ENCODE measurements at regions not wholly inside any gene's neighbourhood (a gene's known extent, or its start where the extent isn't known, plus 50 kb on each side); places are given as distances from the start of the nearest gene placed in this dataset.
"Not testable (repeated sequence)": the region's sequence is repeated elsewhere in the genome, so short reads cannot be mapped to it uniquely, and the experiment has no call there.

GRCh38 chr6:93081901-93082300, 337.5 kb downstream of the EPHA7 start:
- DNase-seq = no peak

DNA sequence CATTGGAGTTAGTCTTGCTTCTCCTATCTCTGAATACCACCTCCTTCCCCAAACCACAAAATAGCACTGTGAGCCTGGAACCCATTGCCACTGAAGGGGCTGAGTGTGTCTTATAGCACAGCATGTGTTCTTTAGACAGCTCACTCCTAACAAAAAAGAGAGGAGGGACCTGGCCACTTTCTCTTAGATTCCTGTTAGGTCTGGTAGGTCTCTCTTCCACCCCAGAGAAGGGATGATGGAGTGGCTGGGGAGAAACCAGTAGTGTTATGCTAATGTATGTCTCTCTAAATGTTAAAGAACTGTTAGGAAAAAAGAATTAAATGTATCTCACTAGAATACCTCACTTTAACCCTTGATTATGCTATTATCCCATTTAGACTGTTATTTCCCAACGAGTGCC, 340.3 kb downstream of the EPHA7 start:
- no peak for DNase-seq

DNA sequence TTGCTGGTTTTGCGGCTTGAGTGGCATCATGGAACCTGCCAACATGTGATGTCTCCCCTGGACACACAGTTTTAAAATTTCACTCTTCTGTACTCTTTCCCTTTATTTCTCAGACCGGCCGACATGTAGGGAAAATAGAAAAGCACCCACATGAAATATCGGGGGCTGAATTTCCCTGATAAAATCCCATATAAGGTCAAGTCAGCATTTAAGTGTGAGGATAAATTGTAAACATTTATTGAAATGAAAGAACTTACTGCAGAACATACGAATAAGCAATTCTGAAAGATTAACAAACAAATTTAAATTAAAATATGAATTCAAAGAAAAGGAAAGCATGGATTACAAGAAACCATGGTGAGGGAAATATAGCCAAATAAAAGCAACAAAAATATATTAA, 345.5 kb downstream of the EPHA7 start:
- no peak for DNase-seq

DNA sequence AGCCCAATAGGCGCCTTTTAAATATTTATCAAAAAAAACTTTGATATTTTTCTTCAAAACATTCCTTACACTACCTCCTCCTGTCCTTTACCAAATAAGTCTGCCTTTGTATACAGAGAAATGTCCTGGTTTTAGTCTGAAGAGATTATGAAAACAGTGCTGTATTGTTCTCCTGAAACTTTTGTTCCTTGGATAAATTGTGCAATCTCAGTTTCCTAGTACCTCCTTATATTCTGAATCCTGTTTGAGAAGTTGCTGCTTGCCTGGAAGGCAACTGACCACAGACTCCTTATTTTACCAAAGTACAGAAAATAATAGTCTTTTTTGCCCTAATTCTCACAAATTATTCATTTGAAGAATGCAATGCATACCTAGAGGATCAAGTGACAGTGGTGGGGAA, 349.5 kb downstream of the EPHA7 start:
- DNase-seq = no peak

GRCh38 chr6:93059911-93060310, 359.4 kb downstream of the EPHA7 start:
- DNase-seq = no peak

DNA sequence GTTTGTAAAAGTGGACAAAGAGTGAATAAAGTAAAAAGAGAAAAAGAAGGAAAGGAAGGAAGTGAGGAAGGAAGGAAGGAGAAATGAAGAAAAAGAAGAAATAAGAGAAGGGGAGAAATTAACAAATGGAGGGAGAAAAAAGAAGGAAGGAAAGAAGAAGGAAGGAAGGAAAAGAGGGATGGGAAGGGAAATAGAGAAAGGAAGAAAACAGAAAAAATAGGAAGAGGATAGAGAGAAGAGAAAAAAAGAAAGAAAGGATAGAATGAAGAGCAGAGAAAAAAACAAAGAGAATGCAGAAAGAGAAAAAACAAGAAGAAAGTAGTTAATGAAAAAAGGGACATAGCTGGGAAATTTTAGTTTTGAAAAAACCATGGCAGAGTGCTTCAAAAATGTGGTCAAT, 361.8 kb downstream of the EPHA7 start:
- DNase-seq = no peak

DNA sequence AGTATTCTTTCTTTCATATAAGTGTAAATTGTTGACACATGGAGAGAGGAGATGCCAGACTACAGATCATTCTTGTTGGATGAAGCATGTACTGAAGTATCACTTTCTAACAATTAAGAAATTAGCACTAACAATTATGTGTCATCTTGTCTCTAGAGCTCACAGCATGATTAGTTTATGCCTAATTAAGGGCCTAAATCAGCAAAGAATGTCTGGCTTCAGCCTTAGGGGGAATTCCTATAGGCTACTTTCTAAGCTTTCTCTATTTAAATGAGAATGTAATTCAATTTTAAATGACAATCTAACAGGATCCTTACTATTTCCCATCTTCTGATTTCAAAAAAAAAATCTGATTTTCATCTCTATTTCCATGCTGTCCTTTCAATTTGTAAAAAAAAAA, 371.0 kb downstream of the EPHA7 start:
- no peak for DNase-seq

GRCh38 chr6:93047033-93047432, 372.3 kb downstream of the EPHA7 start:
- DNase-seq = peak in 1 of 2 experiments; percentile 2

- DNase-seq = no peak
Measured at GRCh38 chr6:93045156-93045555, 374.2 kb downstream of the EPHA7 start.

DNA sequence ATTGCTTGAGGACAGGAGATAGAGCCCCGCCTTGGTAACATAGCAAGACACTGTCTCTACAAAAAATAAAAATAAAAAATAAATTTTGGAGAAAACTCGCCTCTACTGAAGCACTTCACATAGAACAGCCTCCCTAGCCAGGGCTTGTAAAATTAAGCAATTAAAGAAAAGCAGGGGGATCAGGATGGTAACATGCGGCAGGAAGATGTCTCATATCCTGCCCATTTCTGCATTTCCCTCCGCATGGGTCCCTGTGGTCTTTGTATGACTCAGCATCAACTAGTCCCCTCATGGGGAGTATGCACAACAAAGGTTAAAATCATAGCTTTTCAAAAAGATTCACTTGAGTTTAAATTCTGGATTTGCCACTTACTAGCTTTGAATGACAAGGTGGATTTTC, 379.0 kb downstream of the EPHA7 start:
- no peak for DNase-seq

DNA sequence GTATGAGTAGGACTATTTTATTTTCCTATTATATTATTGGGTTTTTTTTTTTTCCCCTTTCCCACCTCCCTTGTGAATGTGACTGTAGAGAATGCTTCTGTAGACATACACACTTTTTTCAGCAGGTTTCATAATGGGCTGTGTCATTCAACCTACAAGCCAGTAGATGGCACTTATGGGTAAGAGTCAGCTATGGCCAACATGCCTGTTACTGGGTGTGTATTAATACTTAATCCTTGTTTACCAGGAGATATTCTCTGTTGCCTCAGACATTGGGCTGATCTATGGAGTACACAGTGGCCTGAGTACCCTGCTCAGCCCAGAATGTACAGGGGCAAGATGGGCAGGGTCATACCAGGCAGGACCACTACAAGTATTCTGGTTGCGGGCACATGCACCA, 382.5 kb downstream of the EPHA7 start:
- peak in 1 of 2 experiments; percentile 46 for DNase-seq

DNA sequence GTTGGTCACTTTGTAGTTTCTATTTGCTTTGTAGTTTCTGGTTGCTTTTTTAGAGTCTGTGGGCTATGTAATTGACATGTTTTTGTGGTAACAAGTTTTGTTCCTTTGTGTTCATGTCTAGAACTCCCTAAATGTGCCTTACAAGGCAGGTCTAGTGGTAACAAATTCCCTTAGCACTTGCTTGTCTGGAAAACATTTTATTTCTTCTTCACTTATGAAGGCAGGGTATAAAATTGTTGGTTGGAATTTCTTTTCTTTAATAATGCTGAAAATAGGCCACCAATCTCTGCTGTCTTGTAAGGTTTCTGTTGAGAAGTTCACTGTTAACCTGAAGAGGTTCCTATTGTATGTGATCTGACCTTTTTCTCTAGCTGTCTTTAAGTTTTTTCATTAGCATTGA, 383.6 kb downstream of the EPHA7 start:
- no peak for DNase-seq

- peak; percentile 7 to 80 for DNase-seq
Measured at GRCh38 chr6:93021235-93021915, 398.0 kb downstream of the EPHA7 start.

DNA sequence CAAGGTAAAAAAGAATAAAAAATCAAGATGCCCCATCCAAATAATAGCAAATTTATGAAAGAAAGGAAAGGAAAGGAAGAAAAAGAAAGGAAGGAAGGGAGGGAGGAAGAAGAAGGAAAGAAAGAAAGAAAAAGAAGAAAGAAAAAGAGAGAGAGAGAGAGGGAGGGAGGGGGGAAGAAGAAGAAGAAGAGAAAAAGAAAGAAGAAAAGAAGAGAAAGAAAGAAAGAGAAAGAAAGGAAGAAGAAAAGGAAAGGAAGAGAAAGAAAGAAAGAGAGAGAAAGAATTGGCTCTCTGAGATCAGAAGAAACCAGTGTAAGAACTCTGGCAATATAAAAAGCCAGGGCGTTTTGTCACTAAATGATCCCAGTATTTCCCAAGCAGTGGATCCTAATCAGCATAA, 401.7 kb downstream of the EPHA7 start:
- no peak for DNase-seq

DNA sequence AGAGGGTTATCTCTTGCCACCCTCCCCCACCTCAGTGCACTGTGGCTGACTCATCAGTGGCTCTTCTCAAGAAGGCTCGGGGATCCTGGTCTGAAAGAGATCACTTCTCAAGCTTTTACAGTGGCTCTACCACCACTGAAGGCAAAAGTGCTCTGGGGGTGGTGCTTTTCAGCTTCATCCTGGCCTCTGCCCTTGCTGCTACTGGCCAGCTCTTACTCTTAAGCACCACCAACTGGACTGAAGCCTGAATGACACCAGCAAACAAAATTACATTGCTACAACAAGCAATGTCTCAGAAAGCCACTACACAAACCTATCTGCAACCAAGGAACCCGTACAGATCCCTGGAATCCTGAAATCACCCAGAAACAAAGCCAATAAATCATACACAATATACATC, 402.1 kb downstream of the EPHA7 start:
- peak in 1 of 2 experiments; percentile 22 for DNase-seq

- no peak for DNase-seq
Measured at GRCh38 chr6:93013054-93013453, 406.3 kb downstream of the EPHA7 start.

DNA sequence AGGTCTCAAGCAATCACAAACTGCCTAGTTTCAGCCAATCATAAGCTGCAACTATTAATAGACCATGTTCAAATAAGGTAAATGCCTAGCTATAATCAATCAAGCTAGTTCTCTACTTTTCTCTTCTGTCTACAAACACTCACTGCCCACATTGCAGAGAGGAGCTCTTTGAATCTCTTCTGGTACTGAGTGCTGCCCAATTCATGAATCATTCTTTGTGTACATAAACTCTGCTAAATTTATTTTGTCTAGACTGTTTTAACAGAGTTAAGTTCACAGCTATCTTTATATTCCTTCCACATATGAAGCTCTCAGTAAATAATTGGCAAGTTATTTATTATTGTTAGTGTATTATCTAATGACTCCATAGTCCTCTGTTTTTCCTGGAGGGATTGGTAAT, 411.0 kb downstream of the EPHA7 start:
- no peak for DNase-seq

GRCh38 chr6:92989656-92990055, 429.7 kb downstream of the EPHA7 start:
- no peak for DNase-seq

GRCh38 chr6:92979281-92979680, 440.1 kb downstream of the EPHA7 start:
- DNase-seq = no peak

DNA sequence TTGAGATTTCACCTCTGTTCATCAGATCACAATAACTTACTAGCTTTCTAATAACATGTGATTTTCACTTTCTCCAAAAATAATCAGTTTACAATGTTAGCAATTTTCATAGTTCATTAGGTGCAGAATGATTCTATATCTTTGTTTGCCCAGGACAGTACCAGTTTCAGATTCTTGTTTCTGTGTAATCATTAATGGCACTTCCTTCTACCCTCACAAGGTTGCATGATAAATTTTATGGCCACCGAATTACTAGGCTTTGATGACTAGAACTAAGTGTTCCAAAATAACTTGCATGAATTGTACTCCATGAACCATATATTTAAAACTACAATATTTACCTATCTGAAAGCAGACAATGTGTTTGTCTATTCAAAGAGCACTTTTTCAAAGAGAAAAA, 442.3 kb downstream of the EPHA7 start:
- DNase-seq = no peak

GRCh38 chr6:92967362-92967761, 452.0 kb downstream of the EPHA7 start:
- DNase-seq = no peak

- DNase-seq = peak in 1 of 2 experiments; percentile 44
Measured at GRCh38 chr6:92962846-92963245, 456.5 kb downstream of the EPHA7 start.

- not testable (repeated sequence) for DNase-seq
Measured at GRCh38 chr6:92952111-92952510, 467.2 kb downstream of the EPHA7 start.

DNA sequence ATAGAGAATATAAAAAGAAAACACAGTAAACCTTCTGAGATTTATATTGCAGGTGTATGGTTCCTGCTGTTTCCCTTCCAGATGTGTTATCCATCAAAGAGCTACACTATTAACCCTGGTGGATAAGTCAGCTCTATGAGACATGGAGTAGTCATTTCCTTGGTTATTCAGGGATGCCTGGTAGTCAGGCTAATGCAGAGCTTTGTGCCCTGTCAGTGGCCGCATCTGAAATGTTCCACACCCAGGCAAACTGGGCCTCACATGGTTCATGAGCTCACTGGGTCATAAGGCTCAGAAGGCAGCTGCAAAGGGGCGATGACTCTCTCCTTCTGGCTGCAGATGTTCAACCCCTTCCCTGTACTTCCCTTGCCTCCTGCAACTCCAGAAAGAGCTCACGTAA, 473.6 kb downstream of the EPHA7 start:
- DNase-seq = no peak

DNA sequence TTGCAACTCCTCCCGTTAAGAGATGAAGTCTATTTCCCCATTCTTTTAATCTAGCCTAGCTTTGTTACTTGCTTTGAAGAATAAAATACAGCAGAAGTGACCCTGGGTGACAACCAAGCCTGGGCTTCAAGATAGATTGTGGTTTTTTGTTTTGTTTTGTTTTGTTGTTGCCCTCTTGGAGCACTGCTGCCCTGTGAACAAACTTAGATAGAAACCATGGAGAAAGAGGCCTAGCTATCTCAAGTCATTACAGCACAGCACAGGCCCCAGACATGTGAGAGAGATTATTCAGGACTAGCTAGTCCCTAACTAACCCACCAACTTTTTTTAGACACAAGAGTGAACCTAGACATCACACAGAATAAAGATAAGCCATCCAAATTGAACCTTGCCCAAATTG, 475.2 kb downstream of the EPHA7 start:
- DNase-seq = no peak

- DNase-seq = no peak
Measured at GRCh38 chr6:92942549-92942948, 476.8 kb downstream of the EPHA7 start.
